ENCODE measurements at regions not wholly inside any gene's neighbourhood (a gene's known extent, or its start where the extent isn't known, plus 50 kb on each side); places are given as distances from the start of the nearest gene placed in this dataset.
A peak's percentile ranks its signal among the peaks of the same experiment; 100 is the strongest.

DNA sequence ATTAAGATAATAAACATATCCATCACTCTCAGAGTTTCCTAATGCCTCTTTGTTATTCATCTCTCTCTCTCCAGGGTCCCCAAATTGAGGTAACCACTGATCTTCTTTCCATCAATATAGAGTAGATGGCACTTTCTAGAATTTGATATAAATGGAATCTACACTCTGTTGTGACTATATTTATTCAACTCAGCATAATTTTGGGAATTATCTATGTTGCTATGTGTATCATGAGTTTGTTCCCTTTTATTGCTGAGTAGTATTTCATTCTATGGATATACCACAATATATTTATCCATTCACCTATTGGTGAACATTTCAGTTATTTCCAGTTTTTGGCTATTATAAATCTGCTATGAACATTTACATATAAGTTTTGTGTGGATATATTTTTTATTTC lies 230.7 kb downstream of the HLX start:
- no peak for FAIRE-seq

DNA sequence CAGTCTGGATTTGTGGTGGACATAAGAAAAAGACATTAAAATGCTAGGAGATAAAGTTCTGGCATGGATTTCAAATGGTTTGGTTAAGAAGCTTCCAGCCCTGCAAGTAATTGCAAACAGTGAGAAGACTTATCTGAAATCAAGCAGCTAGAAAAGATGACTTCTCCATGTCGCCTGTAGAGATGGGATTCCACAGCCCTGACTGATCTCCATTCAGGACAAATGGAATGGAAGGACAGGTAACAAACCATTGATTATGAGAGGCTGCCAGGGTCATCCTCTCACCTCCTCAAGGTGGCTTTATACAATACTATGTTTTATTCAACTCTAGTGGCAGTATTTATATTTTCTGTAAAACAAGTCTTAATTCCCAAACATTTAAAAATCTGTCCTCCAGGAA lies 237.9 kb downstream of the HLX start:
- no peak for FAIRE-seq

DNA sequence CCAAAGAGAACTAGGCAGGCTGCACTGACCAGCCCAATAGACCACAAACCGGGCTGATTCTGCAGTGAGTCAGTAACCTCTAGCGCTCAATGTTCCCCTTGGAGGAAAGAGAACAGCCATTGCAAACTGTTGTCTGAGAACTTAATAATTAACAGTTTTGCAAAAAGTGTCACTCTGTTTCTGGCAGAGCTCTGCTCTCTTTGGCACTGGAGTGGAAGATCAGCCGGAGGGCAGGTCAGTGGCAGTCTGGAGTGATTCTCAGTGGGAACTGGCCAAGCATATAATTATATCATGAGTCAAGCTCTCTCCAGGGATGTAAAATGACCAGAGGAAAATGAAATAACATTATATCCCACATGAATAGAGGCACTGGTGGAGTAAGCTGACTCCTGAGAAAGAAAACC lies 238.3 kb downstream of the HLX start:
- peak; percentile 55 for FAIRE-seq

DNA sequence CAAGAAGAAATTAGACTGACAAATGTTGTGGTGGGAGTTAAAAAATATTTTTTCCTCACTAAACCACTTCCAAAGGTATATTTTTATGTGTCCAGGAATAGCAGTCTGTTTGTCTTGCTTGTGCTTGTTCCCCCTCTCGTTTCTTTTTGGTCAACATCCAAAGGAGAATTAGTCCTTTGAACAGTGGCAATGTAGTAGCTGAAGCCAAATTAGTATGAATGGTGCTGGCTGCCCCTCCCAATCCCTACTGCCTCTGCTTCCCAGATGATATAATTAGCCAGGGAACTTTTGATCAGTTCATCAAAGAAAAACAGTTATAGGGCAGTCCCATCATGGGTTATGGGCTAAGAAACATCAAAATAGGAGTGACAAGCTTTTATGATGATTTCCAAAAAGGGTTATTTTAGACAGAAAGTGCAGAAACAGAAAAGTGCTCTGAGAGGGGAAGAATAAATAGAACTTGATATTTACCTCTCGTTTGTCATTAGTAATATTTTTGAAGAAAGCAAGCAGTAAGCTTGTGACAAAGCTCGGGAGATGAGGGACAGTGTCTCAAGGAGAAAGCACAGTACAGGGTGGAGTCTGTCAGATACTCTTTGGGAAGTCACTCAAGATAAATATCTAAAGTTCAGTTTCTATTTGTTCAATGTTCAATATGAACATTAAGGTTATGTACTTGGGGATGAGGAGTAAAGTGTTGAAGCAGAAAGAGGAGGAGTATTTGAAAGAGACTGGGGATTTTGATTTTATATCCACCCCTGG lies 239.1 kb downstream of the HLX start:
- FAIRE-seq = no peak

DNA sequence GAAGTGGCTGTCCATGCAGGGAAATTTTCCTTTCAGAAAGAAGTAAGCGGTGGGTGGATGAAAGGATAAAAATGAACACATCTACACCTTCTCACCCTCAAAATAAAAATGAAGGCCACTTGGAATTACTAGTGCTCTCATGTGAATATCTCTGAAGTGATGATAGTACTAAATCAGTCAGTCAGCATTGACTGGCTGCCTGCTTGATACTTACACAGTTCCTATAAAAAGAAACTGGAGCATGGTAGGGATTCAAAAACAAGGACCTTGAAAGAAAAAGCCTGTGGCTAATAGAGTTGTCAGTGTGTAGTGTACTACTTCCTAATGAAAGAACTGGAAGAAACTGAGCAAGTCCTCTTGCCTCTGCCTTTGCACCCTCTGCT lies 239.7 kb downstream of the HLX start:
- no peak for FAIRE-seq

DNA sequence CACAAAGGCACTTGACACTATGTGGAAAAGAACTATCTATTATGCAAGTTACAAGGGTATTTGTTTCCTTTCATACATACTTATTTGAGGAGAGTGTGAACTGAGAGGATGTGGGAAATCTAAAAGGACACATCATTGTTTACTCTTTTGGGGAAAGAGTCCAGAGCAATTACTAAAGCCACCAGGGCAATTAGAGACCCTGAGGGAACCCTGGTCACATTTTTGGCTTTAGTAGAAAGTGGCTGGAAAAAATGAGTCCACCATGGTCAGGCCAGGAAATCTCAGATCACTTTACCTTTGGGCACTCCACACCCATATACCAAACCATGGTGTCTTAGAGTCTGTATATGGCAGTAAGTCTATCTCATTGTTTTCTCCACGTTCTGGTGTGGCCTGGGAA lies 243.3 kb downstream of the HLX start:
- no peak for FAIRE-seq

DNA sequence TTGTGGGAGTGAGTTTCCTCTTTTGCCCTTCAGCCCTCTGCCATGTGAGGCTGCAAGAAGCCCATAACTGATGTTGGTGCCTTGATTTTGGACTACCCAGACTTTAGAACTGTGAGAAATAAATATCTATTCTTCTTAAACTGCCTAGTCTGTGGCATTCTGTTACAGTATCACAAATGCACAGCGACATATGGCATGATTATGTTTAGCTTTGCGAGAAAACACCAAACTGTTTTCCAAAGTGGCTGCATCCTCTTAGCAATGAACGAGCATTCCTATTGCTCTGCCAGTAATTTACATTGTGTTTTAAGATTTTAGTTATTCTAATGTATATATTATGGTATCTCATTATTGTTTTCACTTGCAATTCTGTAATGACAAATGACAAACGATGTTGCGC lies 246.7 kb downstream of the HLX start:
- FAIRE-seq = no peak

DNA sequence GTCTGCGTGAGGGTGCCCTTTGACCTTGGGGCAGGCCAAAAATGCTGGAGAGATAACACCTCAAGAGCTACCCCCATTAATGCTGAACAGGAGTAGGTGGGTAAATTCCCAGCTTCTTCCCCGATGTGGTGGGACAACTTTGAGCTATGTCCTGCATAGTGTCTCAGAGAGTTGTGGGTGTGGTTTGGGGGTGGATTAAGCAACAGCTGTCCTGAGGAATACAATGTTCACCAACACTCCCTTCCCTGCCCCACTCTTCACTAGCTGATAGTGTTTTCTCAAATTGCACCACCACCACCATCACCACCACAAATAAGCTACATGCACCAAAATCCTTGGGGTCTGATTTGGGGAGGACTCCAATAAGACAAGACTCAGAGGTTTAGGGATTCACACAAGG lies 258.4 kb downstream of the HLX start:
- no peak for FAIRE-seq

DNA sequence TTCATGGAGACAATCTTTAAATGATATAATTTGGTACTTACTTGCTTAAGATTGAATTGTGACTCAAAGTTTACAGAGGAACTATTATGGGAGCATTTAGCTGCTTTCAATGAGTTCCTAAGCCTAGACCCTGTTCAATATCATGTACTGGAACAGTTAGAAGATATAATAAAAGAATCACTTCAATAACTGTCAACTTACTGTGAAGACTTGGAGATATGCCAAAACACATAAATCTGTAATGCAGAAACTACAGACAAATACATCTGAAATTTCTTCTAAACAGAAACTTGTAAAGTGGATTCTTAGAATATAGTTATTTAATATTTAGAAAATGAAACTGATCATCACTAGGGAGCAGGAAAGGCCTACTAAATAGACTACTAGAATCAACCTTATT lies 259.3 kb downstream of the HLX start:
- FAIRE-seq = no peak

DNA sequence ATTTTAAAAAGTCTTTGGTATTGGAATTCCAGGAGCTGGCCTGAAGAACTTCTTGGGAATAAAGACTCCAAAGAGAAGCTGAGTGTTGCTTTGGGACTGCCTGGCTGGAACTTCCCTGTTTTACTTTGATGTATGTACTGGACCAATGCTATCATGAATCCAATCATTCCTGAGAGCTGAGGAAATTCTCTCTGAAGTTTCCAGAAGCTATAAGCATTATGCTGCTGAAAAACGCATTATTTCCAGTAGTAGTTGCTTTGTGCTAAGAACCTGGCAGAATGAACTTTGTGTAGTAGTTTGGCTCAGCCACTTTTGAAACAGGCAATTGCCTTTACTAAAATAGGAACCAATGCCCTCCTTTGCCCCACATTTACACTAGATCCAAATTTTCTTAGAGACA lies 260.7 kb downstream of the HLX start:
- no peak for FAIRE-seq

DNA sequence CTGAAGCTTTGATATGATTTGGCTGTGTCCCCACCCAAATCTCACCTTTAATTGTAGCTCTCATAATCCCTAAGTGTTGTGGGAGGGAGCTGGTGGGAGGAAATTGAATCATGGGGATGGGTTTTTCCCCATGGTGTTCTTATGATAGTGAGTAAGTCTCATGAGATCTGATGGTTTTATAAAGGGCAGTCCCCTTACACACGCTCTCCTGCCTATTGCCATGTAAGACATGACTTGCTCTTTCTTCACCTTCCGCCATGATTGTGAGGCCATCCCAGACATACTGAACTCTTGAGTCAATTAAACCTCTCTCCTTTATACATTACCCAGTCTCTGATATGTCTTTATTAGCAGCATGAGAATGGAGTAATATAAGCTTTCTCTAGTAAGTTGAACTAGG lies 261.9 kb downstream of the HLX start:
- no peak for FAIRE-seq

DNA sequence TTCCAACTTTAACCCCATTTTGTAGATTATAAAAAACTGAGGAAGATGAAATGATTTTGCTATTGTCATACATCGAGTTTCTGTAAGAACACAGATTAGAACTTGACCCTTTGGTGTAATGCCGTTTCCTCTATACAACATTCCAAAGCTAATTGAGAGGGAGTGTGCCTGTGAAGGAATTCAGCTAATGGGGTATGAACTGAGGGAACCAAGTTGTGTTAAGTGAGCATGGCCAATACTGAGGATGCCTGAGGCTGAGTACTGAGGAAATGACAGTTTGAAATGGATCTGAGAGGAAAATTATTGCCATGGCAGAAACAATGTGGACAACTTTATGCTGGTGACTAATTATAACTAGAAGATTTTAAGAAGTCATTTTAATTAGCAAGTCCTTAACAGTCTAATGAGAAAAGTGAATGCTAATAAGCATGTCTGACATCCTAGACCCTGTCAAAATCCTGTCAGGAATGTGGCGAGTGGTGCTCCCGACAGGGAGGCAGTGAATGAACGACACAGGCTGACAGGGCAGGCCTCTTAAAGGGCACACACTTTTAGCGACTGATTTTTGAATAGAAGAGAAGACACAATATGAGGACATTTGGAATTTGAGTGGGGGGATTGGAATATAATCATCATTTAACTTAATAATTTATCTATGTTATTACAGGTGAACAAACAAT lies 262.5 kb downstream of the HLX start:
- FAIRE-seq = no peak

DNA sequence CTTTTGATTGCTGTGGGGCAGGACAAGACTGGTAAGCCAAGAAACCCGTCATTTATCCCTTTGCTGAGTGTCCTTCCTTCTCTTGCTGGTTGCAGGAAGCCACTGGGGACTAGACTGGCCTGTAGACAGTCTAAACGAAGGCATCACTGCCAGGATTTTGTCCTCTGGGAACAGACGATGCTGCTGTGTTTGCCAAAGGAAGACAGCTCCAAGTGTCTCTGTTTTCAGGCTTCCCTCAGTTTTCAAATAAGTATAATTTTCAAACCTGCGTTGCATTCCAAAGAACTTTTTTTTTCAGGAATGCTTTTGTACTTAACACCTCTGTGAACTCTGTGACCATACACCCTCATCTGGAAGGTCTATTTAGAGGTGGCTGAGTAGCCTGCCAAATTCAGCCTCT lies 269.4 kb downstream of the HLX start:
- FAIRE-seq = no peak

DNA sequence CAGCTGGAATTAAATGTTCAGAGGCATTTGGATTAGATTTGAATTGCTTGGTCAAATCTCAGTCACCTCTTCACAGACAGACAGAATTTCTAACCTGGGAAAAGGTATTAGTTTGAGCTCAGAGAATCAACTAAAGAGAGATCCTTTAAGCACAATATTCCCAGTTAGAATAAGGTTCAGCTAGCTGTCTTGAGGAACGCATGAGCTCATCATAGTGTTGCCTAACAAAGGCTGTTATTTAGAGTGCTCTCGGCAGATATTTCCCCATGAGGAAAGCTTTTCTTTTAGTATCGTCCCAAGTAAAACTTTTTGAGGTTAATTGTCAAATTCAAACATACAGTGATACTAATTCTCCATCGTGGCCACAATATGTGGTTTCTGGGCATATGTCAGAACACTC lies 269.9 kb downstream of the HLX start:
- no peak for FAIRE-seq

DNA sequence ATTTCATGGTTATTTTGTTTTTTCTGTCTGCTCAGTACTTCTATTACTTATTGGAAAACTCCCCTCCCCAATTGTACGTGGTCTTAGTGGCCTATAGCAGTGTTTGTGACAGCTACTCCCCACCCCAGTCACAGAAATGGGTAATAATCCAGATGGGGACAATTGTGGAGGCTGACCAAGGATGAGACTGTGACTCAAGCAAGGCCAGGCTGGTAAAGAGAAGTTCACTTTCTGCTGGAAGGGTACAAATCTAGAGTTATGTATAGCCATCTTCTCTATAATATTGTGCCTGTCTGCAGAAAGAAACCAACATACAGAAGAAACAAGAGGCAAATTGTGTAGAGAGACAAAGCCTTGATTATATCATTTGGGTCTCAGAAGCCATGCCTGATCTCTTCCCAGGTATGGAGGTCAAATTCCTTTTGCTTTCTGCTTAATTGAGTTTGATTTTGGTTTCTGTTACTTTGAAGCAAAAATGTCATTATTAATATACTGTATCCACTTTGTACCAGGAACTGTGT lies 270.4 kb downstream of the HLX start:
- FAIRE-seq = no peak

DNA sequence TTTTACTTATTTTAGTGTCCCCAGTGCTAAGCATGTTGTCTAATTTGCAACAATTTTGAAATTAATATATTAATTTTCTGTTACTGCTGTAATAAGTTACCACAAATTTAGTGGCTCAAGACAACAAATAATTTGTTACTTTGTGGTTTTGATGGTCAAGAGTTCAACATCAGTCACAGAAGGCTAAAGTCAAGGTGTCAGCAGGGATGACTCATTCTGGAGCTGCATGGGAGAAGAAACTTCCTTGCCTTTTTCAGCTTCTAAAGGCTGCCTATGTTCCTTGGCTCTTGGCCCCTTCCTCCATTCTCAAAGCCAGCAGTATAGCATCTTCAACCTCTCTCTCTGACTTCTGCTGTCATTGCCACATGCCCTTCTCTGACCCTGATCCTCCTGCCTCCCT lies 271.8 kb downstream of the HLX start:
- FAIRE-seq = no peak

DNA sequence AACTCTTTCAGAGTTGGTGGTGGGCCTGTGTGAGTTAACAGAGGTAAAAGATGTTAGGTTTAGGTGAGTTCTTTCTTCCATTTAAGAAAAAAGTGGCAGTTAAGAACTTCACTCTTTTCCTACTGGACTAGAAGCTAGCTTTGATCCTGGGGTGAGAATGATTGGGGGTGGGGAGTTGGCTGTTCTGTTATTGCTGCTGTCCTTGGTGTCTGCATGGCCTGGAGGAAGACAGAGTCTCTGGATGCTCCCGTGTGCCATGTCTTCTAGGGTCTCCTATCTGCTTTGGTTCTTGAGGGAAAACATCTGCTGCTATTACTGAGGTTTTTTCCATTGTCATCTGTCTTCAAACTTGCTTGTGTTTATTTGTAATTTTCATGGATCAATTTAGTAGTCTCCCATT lies 275.7 kb downstream of the HLX start:
- no peak for FAIRE-seq

DNA sequence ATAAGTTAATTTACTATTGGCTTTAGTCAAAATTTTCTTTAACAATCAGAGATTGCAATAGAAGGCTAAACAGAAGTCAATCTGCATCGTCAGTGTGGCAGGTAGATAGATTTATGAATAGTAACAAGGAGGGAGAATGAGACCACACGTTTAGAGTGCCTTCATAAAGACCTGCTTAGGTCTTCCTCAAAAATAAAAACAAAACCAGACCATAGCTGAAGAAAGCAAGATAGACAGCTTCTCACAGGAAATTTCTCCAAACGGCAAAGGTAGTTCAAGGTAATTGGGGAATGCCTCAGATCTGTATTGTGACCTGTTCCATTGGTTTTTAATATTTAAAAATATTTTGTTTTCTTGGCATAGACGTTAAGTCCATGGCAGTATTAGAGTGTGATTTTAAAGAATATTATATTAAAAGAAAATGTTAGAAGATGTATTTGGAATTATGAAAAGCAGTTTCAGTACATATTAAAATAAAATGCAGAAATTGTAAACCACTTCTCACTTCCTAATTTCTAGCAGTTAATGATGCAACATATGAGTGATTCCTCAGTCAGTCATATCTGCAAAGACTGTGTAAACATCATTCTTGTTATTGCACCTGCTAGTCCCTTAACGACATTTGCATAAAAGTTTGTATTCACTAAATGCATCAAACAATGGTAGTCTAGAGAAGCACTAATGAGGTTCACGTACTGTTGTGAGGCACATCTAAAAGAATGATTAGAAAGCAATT lies 278.0 kb downstream of the HLX start:
- FAIRE-seq = no peak

DNA sequence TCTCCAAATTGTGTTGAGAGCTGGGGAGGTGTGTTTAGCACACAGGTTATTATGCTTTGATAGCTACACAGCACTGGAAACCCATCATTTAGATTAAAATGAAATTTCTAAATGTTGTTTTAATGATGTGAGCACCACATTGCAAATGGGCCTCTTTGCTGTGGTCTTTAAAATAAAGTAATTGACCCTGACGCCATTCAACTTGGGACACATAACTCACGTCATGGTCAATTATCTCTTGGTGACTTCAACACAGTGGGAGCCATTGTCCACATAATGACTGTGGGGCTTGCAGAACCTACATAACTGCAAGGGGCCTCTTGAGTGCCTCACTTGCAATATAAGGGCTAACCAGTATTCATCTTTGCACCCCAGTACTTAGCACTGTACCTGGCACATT lies 280.4 kb downstream of the HLX start:
- FAIRE-seq = no peak

DNA sequence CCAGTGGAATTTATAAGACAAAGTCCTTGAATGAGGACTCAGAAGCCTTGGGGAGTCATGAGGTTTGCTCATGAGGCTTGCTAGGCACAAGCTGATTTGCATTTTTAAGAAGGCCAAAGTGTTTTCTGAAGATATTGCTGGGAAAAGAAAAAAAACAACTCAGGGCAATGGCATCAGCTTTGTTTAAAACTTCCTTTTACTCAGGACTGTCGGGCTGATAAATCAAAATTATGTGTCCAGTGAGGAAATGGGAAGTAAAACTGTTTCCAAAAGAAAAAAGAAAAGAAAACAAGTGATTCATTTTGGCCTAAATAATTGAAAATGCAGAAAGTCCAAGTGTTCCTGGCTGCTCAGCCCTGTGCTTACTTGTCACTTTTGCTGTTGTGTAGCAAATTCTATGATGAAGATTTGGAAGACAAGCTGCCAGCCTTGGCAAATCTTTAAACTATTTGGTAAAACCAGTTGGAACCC lies 282.4 kb downstream of the HLX start:
- no peak for FAIRE-seq

DNA sequence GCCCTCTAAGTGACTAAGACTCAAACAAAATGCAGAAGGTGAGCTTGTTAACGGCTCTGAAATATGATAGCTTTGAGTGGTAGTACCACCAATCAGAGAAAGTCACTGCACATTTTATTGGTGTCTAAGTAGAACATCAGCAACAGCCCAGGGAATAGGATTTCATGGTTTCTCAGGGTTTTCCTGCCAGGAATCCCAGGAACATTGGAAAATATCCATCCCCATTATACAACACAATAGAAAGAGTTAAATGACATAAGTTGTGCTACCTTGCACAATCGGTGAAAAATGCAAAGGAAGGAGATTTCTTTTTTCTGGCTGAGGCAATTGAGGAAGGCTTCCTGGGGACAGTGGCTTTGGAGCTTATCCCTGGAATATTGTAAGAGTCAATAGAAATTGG lies 283.1 kb downstream of the HLX start:
- no peak for FAIRE-seq

DNA sequence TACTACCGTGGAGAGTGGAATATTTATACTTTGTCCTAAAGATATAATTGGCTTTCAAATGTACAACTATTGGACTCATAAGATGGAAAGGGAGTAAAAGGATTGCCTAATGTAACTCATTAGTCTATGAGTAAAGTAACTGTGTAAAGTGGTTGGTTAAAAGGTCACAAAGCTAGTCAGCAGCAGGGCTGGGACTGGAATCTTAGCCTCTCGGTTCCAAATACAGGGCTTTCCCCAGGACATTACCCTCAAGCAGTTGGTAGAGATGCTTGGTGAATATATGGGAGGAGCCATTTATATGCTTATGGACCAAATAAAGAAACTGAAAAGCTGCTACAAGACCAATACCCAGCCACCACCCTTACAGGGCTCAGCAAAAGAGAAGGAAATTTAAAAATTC lies 283.7 kb downstream of the HLX start:
- FAIRE-seq = no peak

DNA sequence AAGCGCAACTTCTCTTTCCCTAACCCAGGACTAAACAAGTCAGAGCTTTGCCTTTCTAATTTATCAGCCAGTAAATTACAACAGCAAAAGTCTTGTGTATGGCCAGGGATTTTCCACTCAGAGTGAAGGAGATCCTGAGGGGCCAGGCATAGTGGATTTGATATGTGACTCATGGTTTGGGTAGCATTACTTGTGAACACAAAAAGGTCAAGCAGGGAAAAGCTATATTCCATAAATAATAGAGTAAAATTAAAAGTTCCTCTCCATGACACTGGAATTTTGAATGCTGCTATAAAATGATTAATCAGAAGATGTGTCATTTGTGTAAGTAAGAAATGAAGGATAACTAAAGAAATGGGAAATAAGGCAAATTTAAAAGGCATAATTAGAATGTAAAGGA lies 284.8 kb downstream of the HLX start:
- no peak for FAIRE-seq

Data from islet of Langerhans (tissue), 1 donor.